Neural crest cell (in vitro differentiated cells): ENCODE measurements at regions not wholly inside any gene's neighbourhood (a gene's known extent, or its start where the extent isn't known, plus 50 kb on each side); places are given as distances from the start of the nearest gene placed in this dataset.

Experiments used
- DNase-seq: peaks from one replicate; pipeline ENCODE4 v3.0.0; 2021; ENCODE audit warnings: low read depth, mixed read lengths, low spot score
- H3K27ac Mint-ChIP-seq: one replicate; pipeline ENCODE4 v1.8.0; 2021; ENCODE audit warnings: mild to moderate bottlenecking, mixed read lengths; ENCODE audit not compliant: unreplicated experiment
- H3K27me3 Mint-ChIP-seq: 2 replicates; pipeline ENCODE4 v1.8.0; 2021; ENCODE audit warnings: low read depth, mild to moderate bottlenecking, mixed read lengths
- H3K36me3 Mint-ChIP-seq: 2 replicates; pipeline ENCODE4 v1.8.0; 2021; ENCODE audit warnings: low read depth, mild to moderate bottlenecking, mixed read lengths
- H3K4me1 Mint-ChIP-seq: 2 replicates; pipeline ENCODE4 v1.8.0; 2021; ENCODE audit warnings: mixed read lengths
- H3K4me3 Mint-ChIP-seq: one replicate; pipeline ENCODE4 v1.8.0; 2021; ENCODE audit warnings: mild to moderate bottlenecking, mixed read lengths
- H3K9me3 Mint-ChIP-seq: 2 replicates; pipeline ENCODE4 v1.8.0; 2021; ENCODE audit warnings: mixed read lengths
- CTCF ChIP-seq: fragments of 200-600 bp; sonication (generic); conservative IDR thresholded peaks from 2 replicates; pipeline ENCODE4 v1.5.0; 2021; ENCODE audit warnings: antibody characterized with exemption, mild to moderate bottlenecking

DNA sequence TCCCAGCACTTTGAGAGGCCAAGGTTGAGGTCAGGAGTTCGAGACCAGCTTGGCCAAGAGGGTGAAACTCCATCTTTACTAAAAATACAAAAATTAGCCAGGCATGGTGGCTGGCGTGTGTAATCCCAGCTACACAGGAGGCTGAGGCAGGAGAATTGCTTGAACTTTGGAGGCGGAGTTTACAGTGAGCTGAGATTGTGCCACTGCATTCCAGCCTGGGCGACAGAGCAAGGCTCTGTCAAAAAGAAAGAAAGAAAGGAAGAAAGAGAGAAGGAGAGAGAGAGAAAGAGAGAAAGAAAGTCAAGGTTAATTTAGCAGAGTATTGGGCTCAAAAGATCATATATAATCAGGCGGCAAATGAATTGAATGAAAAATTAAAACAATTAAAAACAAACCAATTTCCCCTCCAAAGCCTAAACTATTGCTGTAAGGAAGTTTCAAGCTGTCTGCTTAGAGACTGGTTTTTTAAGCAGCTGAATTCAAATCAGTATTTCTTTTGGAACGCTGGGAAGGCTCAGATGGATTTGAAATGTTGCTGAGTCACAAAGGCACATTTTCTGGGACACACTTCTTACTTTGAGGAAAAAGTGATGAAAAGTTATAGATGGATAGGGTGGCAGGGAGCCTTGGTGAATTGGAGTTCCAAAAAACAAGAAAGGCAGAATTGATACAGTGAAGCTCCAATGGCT lies 81.3 kb upstream of the BHLHE40 start:
- H3K27ac Mint-ChIP-seq: no peak overlapping the region
- no peaks in the 10 kb centered on the region for H3K9me3 Mint-ChIP-seq
- H3K27me3 Mint-ChIP-seq: no peaks in the 10 kb centered on the region
- peaks cover 6% of the 10 kb centered on the region for H3K4me1 Mint-ChIP-seq
- no peaks in the 10 kb centered on the region for H3K36me3 Mint-ChIP-seq
- TF ChIP-seq CTCF: no peak
- DNase-seq: no peak
- H3K4me3 Mint-ChIP-seq: no peak overlapping the region

GRCh38 chr3:4898454-4899313 lies 80.6 kb upstream of the BHLHE40 start:
- no peak overlapping the region for H3K27ac Mint-ChIP-seq
- H3K4me3 Mint-ChIP-seq: no peak overlapping the region
- H3K9me3 Mint-ChIP-seq: no peaks in the 10 kb centered on the region
- H3K4me1 Mint-ChIP-seq: peaks cover 6% of the 10 kb centered on the region
- no peak for DNase-seq
- H3K36me3 Mint-ChIP-seq: no peaks in the 10 kb centered on the region
- no peak for TF ChIP-seq CTCF
- no peaks in the 10 kb centered on the region for H3K27me3 Mint-ChIP-seq

- H3K36me3 Mint-ChIP-seq: no peaks in the 10 kb centered on the region
- no peak for DNase-seq
Measured at GRCh38 chr3:4899710-4900109, 79.5 kb upstream of the BHLHE40 start.

GRCh38 chr3:4900298-4900697 lies 78.9 kb upstream of the BHLHE40 start:
- peaks cover 6% of the 10 kb centered on the region for H3K4me1 Mint-ChIP-seq
- no peak for DNase-seq
- no peaks in the 10 kb centered on the region for H3K9me3 Mint-ChIP-seq
- no peaks in the 10 kb centered on the region for H3K27me3 Mint-ChIP-seq
- no peaks in the 10 kb centered on the region for H3K36me3 Mint-ChIP-seq
- no peak overlapping the region for H3K27ac Mint-ChIP-seq
- H3K4me3 Mint-ChIP-seq: no peak overlapping the region
- no peak for TF ChIP-seq CTCF

More at GRCh38 chr3:4899710-4900109, 79.5 kb upstream of the BHLHE40 start:
- no peak for TF ChIP-seq CTCF
- H3K27me3 Mint-ChIP-seq: no peaks in the 10 kb centered on the region
- peaks cover 6% of the 10 kb centered on the region for H3K4me1 Mint-ChIP-seq
- H3K4me3 Mint-ChIP-seq: no peak overlapping the region
- no peaks in the 10 kb centered on the region for H3K9me3 Mint-ChIP-seq
- H3K27ac Mint-ChIP-seq: no peak overlapping the region

DNA sequence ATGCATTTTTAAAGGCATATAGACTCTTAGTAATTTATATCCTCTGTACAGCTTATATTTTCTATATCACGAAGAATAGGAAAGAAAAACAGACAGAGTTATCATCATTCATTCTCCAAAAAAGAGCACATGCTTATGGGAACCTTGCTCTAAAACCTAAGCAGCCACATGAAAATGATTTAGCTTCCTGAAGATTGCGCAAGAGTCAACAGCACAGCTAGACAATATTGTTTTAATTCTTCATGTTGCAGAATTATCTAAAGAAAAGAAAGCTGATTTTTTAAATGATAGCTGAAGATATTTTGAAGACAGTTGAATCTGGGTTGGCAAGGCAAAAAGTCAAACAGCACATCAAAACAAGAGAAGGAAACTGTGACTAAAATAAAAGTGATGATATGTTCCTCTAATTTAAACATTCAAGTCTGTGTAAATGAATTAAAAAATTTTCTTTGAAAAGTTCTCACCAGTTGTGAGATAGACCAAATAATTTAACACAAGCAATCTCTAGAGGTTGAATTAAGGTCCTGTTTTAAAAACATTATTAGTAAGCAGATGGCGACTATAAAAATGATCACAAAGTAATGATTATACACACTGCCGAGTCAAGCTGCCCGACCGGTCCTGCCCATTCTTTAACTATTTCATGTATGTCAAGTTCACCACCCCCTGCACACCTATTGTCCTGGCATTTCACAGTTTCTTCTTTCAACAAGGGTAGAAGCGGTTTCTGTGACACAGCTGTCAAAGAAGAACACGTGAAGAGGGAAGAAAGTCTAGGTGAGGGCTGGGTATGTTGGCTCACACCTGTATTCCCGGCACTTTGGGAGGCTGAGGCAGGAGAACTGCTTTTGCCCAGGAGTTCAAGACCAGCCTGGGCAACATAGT lies 74.2 kb upstream of the BHLHE40 start:
- TF ChIP-seq CTCF: no peak
- H3K27me3 Mint-ChIP-seq: no peaks in the 10 kb centered on the region
- no peak for DNase-seq
- H3K36me3 Mint-ChIP-seq: no peaks in the 10 kb centered on the region
- H3K27ac Mint-ChIP-seq: no peak overlapping the region
- no peak overlapping the region for H3K4me3 Mint-ChIP-seq
- no peaks in the 10 kb centered on the region for H3K9me3 Mint-ChIP-seq
- H3K4me1 Mint-ChIP-seq: peaks cover 22% of the 10 kb centered on the region
